HepG2 (cell line): ENCODE measurements at regions not wholly inside any gene's neighbourhood (a gene's known extent, or its start where the extent isn't known, plus 50 kb on each side); places are given as distances from the start of the nearest gene placed in this dataset.

Experiments used
- BORCS8-MEF2B ChIP-seq: sonication (generic); formaldehyde crosslinking; IDR thresholded peaks from 2 replicates; pipeline ENCODE4 v1.8.0; 2022; ENCODE audit warnings: mild to moderate bottlenecking, missing genetic modification reagents
- CBX5 ChIP-seq: sonication (generic); formaldehyde crosslinking; IDR thresholded peaks from 2 replicates; pipeline ENCODE4 v1.4.0; 2020; ENCODE audit warnings: missing genetic modification reagents, borderline replicate concordance
- CHD2 ChIP-seq: IDR thresholded peaks from 2 replicates; pipeline ENCODE4 v1.6.1; 2011; ENCODE audit warnings: low read depth, low read length, improper control_type of control experiment
- KLF15 ChIP-seq: sonication (generic); formaldehyde crosslinking; IDR thresholded peaks from 2 replicates; pipeline ENCODE4 v1.8.1; 2023; ENCODE audit warnings: borderline replicate concordance, mild to moderate bottlenecking, inconsistent platforms, missing genetic modification reagents, mixed read lengths
- MAF1 ChIP-seq: sonication (generic); formaldehyde crosslinking; IDR thresholded peaks from 2 replicates; pipeline ENCODE4 v1.5.0; 2020; ENCODE audit warnings: missing genetic modification reagents, borderline replicate concordance
- MBD4 ChIP-seq: IDR thresholded peaks from 2 replicates; pipeline ENCODE4 v1.6.1; 2012; ENCODE audit warnings: low read length, inconsistent platforms, borderline replicate concordance
- SMC3 ChIP-seq: IDR thresholded peaks from 2 replicates; pipeline ENCODE4 v1.6.1; 2011; ENCODE audit warnings: low read length, improper control_type of control experiment
- TF ChIP-seq, protein P1 (sequence below), 2 experiments: fragments of 450-650 bp in 1 of 2; sonication (generic) in 1 of 2; formaldehyde crosslinking in 1 of 2; IDR thresholded peaks; 2 replicates each; pipeline versions ENCODE4 v1.6.1 to v1.8.0; 2016 to 2022; ENCODE audit warnings: antibody characterized with exemption in 1 of 2, mild to moderate bottlenecking in 1 of 2, missing genetic modification reagents in 1 of 2

DNA sequence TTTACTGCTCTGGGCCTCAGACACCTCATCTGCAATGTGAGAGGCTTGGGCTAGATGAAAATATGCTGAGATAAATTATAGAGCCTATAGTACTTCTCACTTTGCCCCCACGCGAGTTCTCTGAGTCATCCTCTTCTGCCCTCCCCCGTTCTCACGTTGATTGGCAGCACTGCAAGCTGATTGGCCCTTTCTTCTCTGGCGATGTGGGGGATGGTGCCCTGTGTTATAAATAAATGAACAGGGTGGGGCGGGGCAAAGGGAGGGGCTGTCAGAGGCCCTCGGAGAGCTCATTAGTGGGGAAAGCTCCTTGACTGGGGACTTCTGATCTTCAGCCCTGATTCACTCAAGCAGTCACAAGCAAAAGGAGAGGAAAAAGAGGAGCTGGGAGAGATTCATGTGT lies 64.3 kb upstream of the ZC3H12A start (continued):
- TF ChIP-seq, protein P1, sequence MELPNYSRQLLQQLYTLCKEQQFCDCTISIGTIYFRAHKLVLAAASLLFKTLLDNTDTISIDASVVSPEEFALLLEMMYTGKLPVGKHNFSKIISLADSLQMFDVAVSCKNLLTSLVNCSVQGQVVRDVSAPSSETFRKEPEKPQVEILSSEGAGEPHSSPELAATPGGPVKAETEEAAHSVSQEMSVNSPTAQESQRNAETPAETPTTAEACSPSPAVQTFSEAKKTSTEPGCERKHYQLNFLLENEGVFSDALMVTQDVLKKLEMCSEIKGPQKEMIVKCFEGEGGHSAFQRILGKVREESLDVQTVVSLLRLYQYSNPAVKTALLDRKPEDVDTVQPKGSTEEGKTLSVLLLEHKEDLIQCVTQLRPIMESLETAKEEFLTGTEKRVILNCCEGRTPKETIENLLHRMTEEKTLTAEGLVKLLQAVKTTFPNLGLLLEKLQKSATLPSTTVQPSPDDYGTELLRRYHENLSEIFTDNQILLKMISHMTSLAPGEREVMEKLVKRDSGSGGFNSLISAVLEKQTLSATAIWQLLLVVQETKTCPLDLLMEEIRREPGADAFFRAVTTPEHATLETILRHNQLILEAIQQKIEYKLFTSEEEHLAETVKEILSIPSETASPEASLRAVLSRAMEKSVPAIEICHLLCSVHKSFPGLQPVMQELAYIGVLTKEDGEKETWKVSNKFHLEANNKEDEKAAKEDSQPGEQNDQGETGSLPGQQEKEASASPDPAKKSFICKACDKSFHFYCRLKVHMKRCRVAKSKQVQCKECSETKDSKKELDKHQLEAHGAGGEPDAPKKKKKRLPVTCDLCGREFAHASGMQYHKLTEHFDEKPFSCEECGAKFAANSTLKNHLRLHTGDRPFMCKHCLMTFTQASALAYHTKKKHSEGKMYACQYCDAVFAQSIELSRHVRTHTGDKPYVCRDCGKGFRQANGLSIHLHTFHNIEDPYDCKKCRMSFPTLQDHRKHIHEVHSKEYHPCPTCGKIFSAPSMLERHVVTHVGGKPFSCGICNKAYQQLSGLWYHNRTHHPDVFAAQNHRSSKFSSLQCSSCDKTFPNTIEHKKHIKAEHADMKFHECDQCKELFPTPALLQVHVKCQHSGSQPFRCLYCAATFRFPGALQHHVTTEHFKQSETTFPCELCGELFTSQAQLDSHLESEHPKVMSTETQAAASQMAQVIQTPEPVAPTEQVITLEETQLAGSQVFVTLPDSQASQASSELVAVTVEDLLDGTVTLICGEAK (IDR thresholded peaks at IDR 0.05), result no peak
- TF ChIP-seq, protein P1 (CRISPR knock-in tag; IDR thresholded peaks at IDR 0.05), result no peak
- TF ChIP-seq MBD4, result no peak
- TF ChIP-seq CBX5 (CRISPR knock-in tag), result no peak
- no peak for TF ChIP-seq BORCS8-MEF2B (CRISPR knock-in tag)
- no peak for TF ChIP-seq MAF1 (CRISPR knock-in tag)
- TF ChIP-seq CHD2, result no peak
- TF ChIP-seq KLF15, result no peak
- no peak for TF ChIP-seq SMC3
